ENCODE measurements at regions not wholly inside any gene's neighbourhood (a gene's known extent, or its start where the extent isn't known, plus 50 kb on each side); places are given as distances from the start of the nearest gene placed in this dataset.

GRCh38 chr22:26853071-26853470, 195.7 kb downstream of the MIAT start:
- TF ChIP-seq CTCF (IDR thresholded peaks at IDR 0.05; ENCODE audit: insufficient read depth, low read depth, low read length), result no peak
- no peak overlapping the region for H3K4me3 ChIP-seq (ENCODE audit: low read depth, low read length)
- no peak for DNase-seq (ENCODE audit: low read depth)

GRCh38 chr22:26853495-26853894, 196.1 kb downstream of the MIAT start:
- no peak for DNase-seq (ENCODE audit: low read depth)
- H3K4me3 ChIP-seq (ENCODE audit: low read depth, low read length), result no peak overlapping the region
- TF ChIP-seq CTCF (IDR thresholded peaks at IDR 0.05; ENCODE audit: insufficient read depth, low read depth, low read length), result no peak

GRCh38 chr22:26857169-26857568, 199.8 kb downstream of the MIAT start:
- H3K4me3 ChIP-seq (ENCODE audit: low read depth, low read length), result no peak overlapping the region
- no peak for TF ChIP-seq CTCF (IDR thresholded peaks at IDR 0.05; ENCODE audit: insufficient read depth, low read depth, low read length)
- DNase-seq (ENCODE audit: low read depth), result no peak

- DNase-seq (ENCODE audit: low read depth), result no peak
- H3K4me3 ChIP-seq (ENCODE audit: low read depth, low read length), result no peak overlapping the region
These were observed 202.9 kb downstream of the MIAT start for GRCh38 chr22:26860301-26860700.

GRCh38 chr22:26865021-26865420, 207.6 kb downstream of the MIAT start:
- H3K4me3 ChIP-seq (ENCODE audit: low read depth, low read length), result no peak overlapping the region
- no peak for TF ChIP-seq CTCF (IDR thresholded peaks at IDR 0.05; ENCODE audit: insufficient read depth, low read depth, low read length)

More at GRCh38 chr22:26860301-26860700, 202.9 kb downstream of the MIAT start:
- TF ChIP-seq CTCF (IDR thresholded peaks at IDR 0.05; ENCODE audit: insufficient read depth, low read depth, low read length), result no peak

GRCh38 chr22:26883393-26883792, 226.0 kb downstream of the MIAT start:
- no peak overlapping the region for H3K4me3 ChIP-seq (ENCODE audit: low read depth, low read length)
- DNase-seq (ENCODE audit: low read depth), result no peak
- no peak for TF ChIP-seq CTCF (IDR thresholded peaks at IDR 0.05; ENCODE audit: insufficient read depth, low read depth, low read length)

More at GRCh38 chr22:26865021-26865420, 207.6 kb downstream of the MIAT start:
- no peak for DNase-seq (ENCODE audit: low read depth)

- H3K4me3 ChIP-seq (ENCODE audit: low read depth, low read length), result no peak overlapping the region
- no peak for DNase-seq (ENCODE audit: low read depth)
- TF ChIP-seq CTCF (IDR thresholded peaks at IDR 0.05; ENCODE audit: insufficient read depth, low read depth, low read length), result no peak
These were observed 227.5 kb downstream of the MIAT start for GRCh38 chr22:26884921-26885320.

Data from fibroblast of villous mesenchyme (primary cell).